Germinal center (tissue), 1 donor: ENCODE measurements at regions not wholly inside any gene's neighbourhood (a gene's known extent, or its start where the extent isn't known, plus 50 kb on each side); places are given as distances from the start of the nearest gene placed in this dataset.
"Not testable (repeated sequence)": the region's sequence is repeated elsewhere in the genome, so short reads cannot be mapped to it uniquely, and the experiment has no call there.

ENCODE experiments used
- DNase-seq: peaks from one replicate; pipeline ENCODE4 v3.0.0; 2012; ENCODE audit warnings: mixed read lengths, low spot score

GRCh38 chr9:86488345-86488744 lies 134.1 kb upstream of the TUT7 start:
- no peak for DNase-seq

GRCh38 chr9:86487838-86488233 lies 133.6 kb upstream of the TUT7 start:
- no peak for DNase-seq

GRCh38 chr9:86486891-86487837 lies 133.0 kb upstream of the TUT7 start:
- peak; percentile 7 for DNase-seq

- DNase-seq, result no peak
These were observed 131.1 kb upstream of the TUT7 start for GRCh38 chr9:86485359-86485758.

GRCh38 chr9:86483496-86483895 lies 129.3 kb upstream of the TUT7 start:
- DNase-seq, result no peak

- no peak for DNase-seq
These were observed 127.3 kb upstream of the TUT7 start for GRCh38 chr9:86481466-86481865.

GRCh38 chr9:86475255-86475654 lies 121.0 kb upstream of the TUT7 start:
- DNase-seq, result not testable (repeated sequence)

GRCh38 chr9:86471171-86471815 lies 117.1 kb upstream of the TUT7 start:
- no peak for DNase-seq

- no peak for DNase-seq
These were observed 116.1 kb upstream of the TUT7 start for GRCh38 chr9:86470326-86470725.

- DNase-seq, result no peak
These were observed 115.5 kb upstream of the TUT7 start for GRCh38 chr9:86469476-86470250.

GRCh38 chr9:86464242-86464641 lies 110.0 kb upstream of the TUT7 start:
- DNase-seq, result no peak

GRCh38 chr9:86460216-86461002 lies 106.2 kb upstream of the TUT7 start:
- no peak for DNase-seq

GRCh38 chr9:86459599-86460155 lies 105.5 kb upstream of the TUT7 start:
- no peak for DNase-seq

GRCh38 chr9:86459191-86459590 lies 105.0 kb upstream of the TUT7 start:
- DNase-seq, result no peak

GRCh38 chr9:86458191-86458855 lies 104.1 kb upstream of the TUT7 start:
- no peak for DNase-seq

- DNase-seq, result no peak
These were observed 102.2 kb upstream of the TUT7 start for GRCh38 chr9:86456416-86456815.

GRCh38 chr9:86454701-86455615 lies 100.7 kb upstream of the TUT7 start:
- DNase-seq, result no peak

- no peak for DNase-seq
These were observed 98.1 kb upstream of the TUT7 start for GRCh38 chr9:86452201-86452828.

- DNase-seq, result no peak
These were observed 95.0 kb upstream of the TUT7 start for GRCh38 chr9:86449246-86449645.
